ENCODE measurements at regions not wholly inside any gene's neighbourhood (a gene's known extent, or its start where the extent isn't known, plus 50 kb on each side); places are given as distances from the start of the nearest gene placed in this dataset.

- 16% methylated on average over 6 of the region's 6 CpGs for WGBS (ENCODE audit: insufficient coverage, low coverage, missing lambda C conversion rate)
- H3K9ac ChIP-seq (ENCODE audit: insufficient read depth in 1 of 2, low read depth in 2 of 2, low read length in 2 of 2) = no peak overlapping the region
- DNase-seq (ENCODE audit: extremely low read depth in 1 of 4, low spot score in 3 of 4) (no peak), ATAC-seq (no peak), FAIRE-seq (no peak)
- no peak overlapping the region for H3K27ac ChIP-seq (ENCODE audit: extremely low read depth, low read depth, low read length)
- no peak overlapping the region for H2AFZ ChIP-seq (ENCODE audit: low read depth, low read length)
- no peaks in the 10 kb centered on the region for H3K36me3 ChIP-seq (ENCODE audit: control insufficient read depth, insufficient read depth, low read length)
- H3K9me3 ChIP-seq (replicated peaks; ENCODE audit: control insufficient read depth, insufficient read depth, low read depth, low read length) = 0 out of 2 replicates have a peak, but pooled peaks cover 1% of the 10 kb centered on the region
- no peaks in the 10 kb centered on the region for H3K79me2 ChIP-seq (ENCODE audit: control insufficient read depth, insufficient read depth, low read length)
- no peaks in the 10 kb centered on the region for H3K9me1 ChIP-seq (ENCODE audit: control insufficient read depth, insufficient read depth, low read length)
- no peaks in the 10 kb centered on the region for H3K27me3 ChIP-seq (ENCODE audit: control insufficient read depth in 2 of 2, insufficient read depth in 2 of 2, low read length in 2 of 2)
- H3K4me2 ChIP-seq (ENCODE audit: insufficient read depth, low read length) = no peak overlapping the region
- in situ Hi-C loops (cut with MboI) = no loop called here
- POLR2A ChIA-PET = no interaction called here
- TF ChIP-seq KAT2B (IDR thresholded peaks at IDR 0.05; ENCODE audit: low read depth, low read length) (no peak), RUNX1 (IDR thresholded peaks at IDR 0.05; ENCODE audit: low read depth) (no peak), HIVEP1 (CRISPR knock-in tag; IDR thresholded peaks at IDR 0.05) (no peak), HMGN3 (IDR thresholded peaks at IDR 0.05; ENCODE audit: borderline replicate concordance, extremely low read depth, insufficient read length, low read depth, low read length) (no peak), TBL1XR1 (IDR thresholded peaks at IDR 0.05; ENCODE audit: low read length in 2 of 2) (no peak), ZNF282 (CRISPR knock-in tag; IDR thresholded peaks at IDR 0.05) (no peak), MYBL2 (IDR thresholded peaks at IDR 0.05; ENCODE audit: low read depth) (no peak), MYBL2 (CRISPR knock-in tag; IDR thresholded peaks at IDR 0.05; ENCODE audit: borderline replicate concordance) (no peak), KDM2B (CRISPR knock-in tag; IDR thresholded peaks at IDR 0.05) (no peak), ZNF699 (CRISPR knock-in tag; IDR thresholded peaks at IDR 0.05; ENCODE audit: insufficient replicate concordance) (no peak), POLR3G (IDR thresholded peaks at IDR 0.05; ENCODE audit: extremely low read depth, insufficient read length, insufficient replicate concordance) (no peak), HDAC1 (IDR thresholded peaks at IDR 0.05) (no peak), BCOR (IDR thresholded peaks at IDR 0.05) (no peak)
- no TSS peak for BruUV-seq (replicated peaks)
- intact Hi-C loops (cut with micrococcal nuclease) = no loop called here
- no peaks in the 10 kb centered on the region for H3K4me1 ChIP-seq (replicated peaks in 1 of 2; ENCODE audit: control insufficient read depth in 2 of 2, insufficient read depth in 2 of 2, low read length in 2 of 2)
- CTCF ChIA-PET (ENCODE audit: low intra/inter-chr PET ratio) = no interaction called here
- H3K4me3 ChIP-seq = no peak overlapping the region
- no peaks in the 10 kb centered on the region for H4K20me1 ChIP-seq (replicated peaks; ENCODE audit: control insufficient read depth, insufficient read depth, low read length)
Observed at GRCh38 chr13:67369895-67370660, 139.9 kb upstream of the PCDH9 start.

Data from K562 (cell line).